HCT116 (cell line): ENCODE measurements at regions not wholly inside any gene's neighbourhood (a gene's known extent, or its start where the extent isn't known, plus 50 kb on each side); places are given as distances from the start of the nearest gene placed in this dataset.

Experiments used
- ATAC-seq: fragments of 200-7000 bp; cut with Tn5 transposase; 2 replicates; pipeline ENCODE4 v1.9.1; 2020; ENCODE audit warnings: mild to moderate bottlenecking, moderate library complexity
- BruUV-seq: library from RNA; stranded (reverse); fragments of 400-500 nt; replicated peaks from 2 replicates; lab custom pipeline; 2021; lab: Mats Ljungman, UMichigan
- CTCF ChIA-PET: fragments of 300-600 bp; sonication (Branson Sonifier 250); formaldehyde crosslinking; loops from one replicate; lab custom pipeline; 2021; ENCODE audit warnings: antibody characterized with exemption; lab: Charles Lee
- POLR2A ChIA-PET: fragments of 300-600, 350-600 bp; sonication (Branson Sonifier 250); formaldehyde crosslinking; loops from one replicate; lab custom pipeline; 2021; ENCODE audit warnings: antibody characterized with exemption; lab: Charles Lee
- RAD21 ChIA-PET, 2 experiments: fragments of 300-600 bp; sonication (Branson Sonifier 250); formaldehyde crosslinking; loops; one replicate each; lab custom pipeline; 2023; ENCODE audit warnings: low total read pairs in 2 of 2; ENCODE audit not compliant: uncharacterized antibody in 2 of 2, unreplicated experiment in 2 of 2, low non-redundant PET in 1 of 2; lab: Charles Lee
- DNase-seq: peaks from one replicate; pipeline ENCODE4 v3.0.0-alpha.2; 2010; ENCODE audit warnings: low read depth, low spot score
- H2AFZ ChIP-seq: fragments of 200-600 bp; shearing (Covaris generic), sonication (generic); 2 replicates; pipeline ENCODE4 v1.6.1; 2017; ENCODE audit warnings: low read depth, mixed run types, mixed read lengths, antibody characterized with exemption, low read length; ENCODE audit not compliant: poor library complexity, severe bottlenecking
- H3K27ac ChIP-seq: 2 replicates; pipeline ENCODE4 v1.5.1; 2012; ENCODE audit warnings: low read depth, low read length
- H3K27me3 ChIP-seq: fragments of 200-600 bp; sonication (generic); 2 replicates; pipeline ENCODE4 v1.6.1; 2016; ENCODE audit warnings: mixed run types, low read length, mixed read lengths; ENCODE audit not compliant: insufficient read depth
- H3K36me3 ChIP-seq, 2 experiments: fragments of 200-500 bp in 1 of 2; fragments of 200-600 bp in 1 of 2; sonication (Bioruptor generic) in 1 of 2; sonication (generic) in 1 of 2; 2 replicates each; pipeline versions ENCODE4 v1.5.1 to v1.6.1; 2014 to 2016; ENCODE audit warnings: low read length in 2 of 2, inconsistent platforms in 1 of 2, mixed read lengths in 1 of 2, mixed run types in 1 of 2; ENCODE audit not compliant: insufficient read depth in 2 of 2, control insufficient read depth in 1 of 2
- H3K4me1 ChIP-seq, 2 experiments: fragments of 200-600 bp in 1 of 2; sonication (generic) in 1 of 2; 2 replicates each; pipeline versions ENCODE4 v1.5.1 to v1.6.1; 2012 to 2017; ENCODE audit warnings: low read length in 2 of 2, inconsistent platforms in 1 of 2, mild to moderate bottlenecking in 1 of 2, mixed read lengths in 1 of 2, mixed run types in 1 of 2, moderate library complexity in 1 of 2; ENCODE audit not compliant: insufficient read depth in 2 of 2, control insufficient read depth in 1 of 2
- H3K4me2 ChIP-seq: fragments of 200-600 bp; sonication (generic); 2 replicates; pipeline ENCODE4 v1.6.1; 2017; ENCODE audit warnings: mixed run types, low read length, mixed read lengths
- H3K4me3 ChIP-seq, 2 experiments: fragments of 200-600 bp in 1 of 2; sonication (generic) in 1 of 2; replicated peaks in 1 of 2; 2 replicates each; pipeline ENCODE4 v1.5.1; 2011 to 2016; ENCODE audit warnings: low read length in 2 of 2, control low read depth in 1 of 2, low read depth in 1 of 2, mild to moderate bottlenecking in 1 of 2, mixed read lengths in 1 of 2, mixed run types in 1 of 2
- H3K79me2 ChIP-seq: fragments of 200-600 bp; sonication (generic); 2 replicates; pipeline ENCODE4 v1.6.1; 2017; ENCODE audit warnings: mild to moderate bottlenecking, mixed run types, low read length, moderate library complexity, mixed read lengths; ENCODE audit not compliant: insufficient read depth
- H3K9ac ChIP-seq: fragments of 200-600 bp; sonication (generic); 2 replicates; pipeline ENCODE4 v1.6.1; 2016; ENCODE audit warnings: low read length, mixed read lengths
- H3K9me2 ChIP-seq: fragments of 200-600 bp; sonication (generic), shearing (Covaris generic); 2 replicates; pipeline ENCODE4 v1.6.1; 2017; ENCODE audit warnings: mixed run types, mild to moderate bottlenecking, moderate library complexity; ENCODE audit not compliant: insufficient read depth
- H3K9me3 ChIP-seq, 2 experiments: fragments of 200-500 bp in 1 of 2; fragments of 200-600 bp in 1 of 2; sonication (Bioruptor generic) in 1 of 2; sonication (generic) in 1 of 2; 2 replicates each; pipeline ENCODE4 v1.6.1; 2014 to 2017; ENCODE audit warnings: low read length in 2 of 2, mixed read lengths in 2 of 2, inconsistent platforms in 1 of 2, low read depth in 1 of 2, mild to moderate bottlenecking in 1 of 2, mixed run types in 1 of 2, moderate library complexity in 1 of 2; ENCODE audit not compliant: control insufficient read depth in 1 of 2, insufficient read depth in 1 of 2
- H4K20me1 ChIP-seq: fragments of 200-600 bp; sonication (generic), shearing (Covaris generic); 2 replicates; pipeline ENCODE4 v1.6.1; 2017; ENCODE audit warnings: mixed run types, mild to moderate bottlenecking, moderate library complexity; ENCODE audit not compliant: insufficient read depth
- CBX3 ChIP-seq: IDR thresholded peaks from 2 replicates; pipeline ENCODE4 v1.6.1; 2012; ENCODE audit warnings: low read depth
- CTCF ChIP-seq, 3 experiments: fragments of 200-600 bp in 1 of 3; sonication (generic) in 1 of 3; IDR thresholded peaks in 2 of 3; conservative IDR thresholded peaks in 1 of 3; 2 replicates each; pipeline ENCODE4 v1.5.1; 2012 to 2017; ENCODE audit warnings: low read depth in 2 of 3, low read length in 2 of 3, antibody characterized with exemption in 1 of 3, borderline replicate concordance in 1 of 3, control low read depth in 1 of 3, mild to moderate bottlenecking in 1 of 3, mixed read lengths in 1 of 3, mixed run types in 1 of 3, moderate library complexity in 1 of 3; ENCODE audit not compliant: insufficient read depth in 1 of 3
- EGR1 ChIP-seq: IDR thresholded peaks from 2 replicates; pipeline ENCODE4 v1.6.1; 2012; ENCODE audit warnings: low read depth
- JUND ChIP-seq: IDR thresholded peaks from 2 replicates; pipeline ENCODE4 v1.6.1; 2012
- POLR2AphosphoS5 ChIP-seq: IDR thresholded peaks from 2 replicates; pipeline ENCODE4 v1.6.1; 2011; ENCODE audit warnings: mild to moderate bottlenecking, low read depth, low read length, moderate library complexity
- REST ChIP-seq: IDR thresholded peaks from 2 replicates; pipeline ENCODE4 v1.6.1; 2012; ENCODE audit warnings: low read depth
- intact Hi-C: fragments of 100-400 bp; cut with micrococcal nuclease; formaldehyde crosslinking; loops from 2 replicates; pipeline ENCODE4 v1.10.0; 2022

- Histone ChIP-seq H3K4me3 (no peak overlapping the region), H4K20me1 (no peaks in the 10 kb centered on the region), H3K27ac (no peak overlapping the region)
- DNase-seq = no peak
- TF ChIP-seq JUND = no peak
- TF ChIP-seq CTCF (IDR thresholded peaks at IDR 0.05 in 2 of 3, conservative IDR thresholded peaks at IDR 0.05 in 1 of 3; ENCODE audit: borderline replicate concordance in 1 of 3, insufficient read depth in 1 of 3, low read depth in 2 of 3, low read length in 2 of 3) = no peak
- TF ChIP-seq EGR1 = no peak
- TF ChIP-seq POLR2AphosphoS5 = no peak
- no peak for TF ChIP-seq REST
- no peak for TF ChIP-seq CBX3
- TF ChIP-seq, all 23 proteins: peak for 0
- BruUV-seq = no TSS peak
- RAD21 ChIA-PET = no interaction called here
- no peaks in the 10 kb centered on the region for H3K27me3 ChIP-seq
- no peak for ATAC-seq
- intact Hi-C loops = no loop called here
- H3K4me2 ChIP-seq = no peak overlapping the region
- POLR2A ChIA-PET = no interaction called here
- H3K4me1 ChIP-seq = no peaks in the 10 kb centered on the region
- H2AFZ ChIP-seq = no peak overlapping the region
- H3K9me2 ChIP-seq = no peaks in the 10 kb centered on the region
- H3K9ac ChIP-seq = no peak overlapping the region
- CTCF ChIA-PET = interaction anchor here (0.8 to 0.9 kb wide), 2 partner anchors 14 to 40 kb away, joined by 3 to 4 read pairs; no protein-coding TSS in a partner anchor
- H3K36me3 ChIP-seq = no peaks in the 10 kb centered on the region
- H3K79me2 ChIP-seq = no peaks in the 10 kb centered on the region
- H3K9me3 ChIP-seq = no peaks in the 10 kb centered on the region
Measured at GRCh38 chr3:13132281-13132680, 59.1 kb upstream of the IQSEC1 start.
